ENCODE measurements at regions not wholly inside any gene's neighbourhood (a gene's known extent, or its start where the extent isn't known, plus 50 kb on each side); places are given as distances from the start of the nearest gene placed in this dataset.

DNA sequence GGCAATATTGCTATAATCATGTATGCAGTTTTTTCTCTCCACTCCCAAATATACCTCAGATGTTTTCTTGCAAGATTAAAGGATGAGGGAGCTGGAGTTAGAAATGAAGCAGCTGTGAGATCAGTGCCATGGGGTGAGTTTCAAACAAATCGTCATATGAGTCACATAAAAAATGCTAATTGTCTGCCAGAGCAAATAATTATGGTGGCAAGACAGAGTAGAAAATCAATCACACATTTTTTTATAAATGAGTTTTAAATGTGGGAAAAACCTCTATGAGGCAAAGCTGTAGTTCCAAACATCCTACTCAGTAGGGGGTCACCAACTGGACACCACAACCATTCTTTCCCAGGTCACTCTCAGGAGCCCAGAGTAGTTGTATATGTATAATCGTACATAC, 55.3 kb downstream of the CH25H start:
- TF ChIP-seq CTCF (IDR thresholded peaks at IDR 0.05 in 4 of 5, conservative IDR thresholded peaks at IDR 0.05 in 1 of 5) = no peak
- TF ChIP-seq POLR2A (IDR thresholded peaks at IDR 0.05) = no peak
